DND-41 (cell line): ENCODE measurements at regions not wholly inside any gene's neighbourhood (a gene's known extent, or its start where the extent isn't known, plus 50 kb on each side); places are given as distances from the start of the nearest gene placed in this dataset.

Experiments
- ATAC-seq: fragments of 200-7000 bp; cut with Tn5 transposase; 3 replicates; pipeline ENCODE4 v1.9.1; 2021; ENCODE audit warnings: low read depth; ENCODE audit not compliant: insufficient read depth
- DNase-seq: peaks from one replicate; pipeline ENCODE4 v3.0.0-alpha.2; 2020
- H2AFZ ChIP-seq: 2 replicates; pipeline ENCODE4 v1.6.0; 2012; ENCODE audit warnings: low read depth, low read length
- H3K27ac ChIP-seq: 2 replicates; pipeline ENCODE4 v1.5.1; 2012; ENCODE audit warnings: low read length, inconsistent platforms
- H3K27me3 ChIP-seq: fragments of 200-600 bp; sonication (generic); 2 replicates; pipeline ENCODE4 v1.6.0; 2012; ENCODE audit warnings: low read length, mild to moderate bottlenecking, inconsistent platforms; ENCODE audit not compliant: insufficient read depth, poor library complexity
- H3K36me3 ChIP-seq: 2 replicates; pipeline ENCODE4 v1.5.1; 2012; ENCODE audit warnings: low read length, inconsistent platforms; ENCODE audit not compliant: insufficient read depth
- H3K4me1 ChIP-seq: 2 replicates; pipeline ENCODE4 v1.5.1; 2012; ENCODE audit warnings: mild to moderate bottlenecking, low read length; ENCODE audit not compliant: insufficient read depth
- H3K4me2 ChIP-seq: 2 replicates; pipeline ENCODE4 v1.6.0; 2012; ENCODE audit warnings: mild to moderate bottlenecking, moderate library complexity, low read length, inconsistent platforms; ENCODE audit not compliant: insufficient read depth
- H3K4me3 ChIP-seq, 2 experiments: fragments of 200-600 bp in 1 of 2; shearing (Covaris generic) in 1 of 2; 2 replicates each; pipeline ENCODE4 v1.5.1; 2012 to 2016; ENCODE audit warnings: inconsistent platforms in 2 of 2, low read length in 2 of 2, mild to moderate bottlenecking in 2 of 2, low read depth in 1 of 2, moderate library complexity in 1 of 2
- H3K79me2 ChIP-seq: 2 replicates; pipeline ENCODE4 v1.6.0; 2012; ENCODE audit warnings: low read length, inconsistent platforms; ENCODE audit not compliant: insufficient read depth
- H3K9ac ChIP-seq: 2 replicates; pipeline ENCODE4 v1.6.0; 2012; ENCODE audit warnings: low read depth, mild to moderate bottlenecking, inconsistent platforms, low read length, moderate library complexity
- H3K9me3 ChIP-seq: 2 replicates; pipeline ENCODE4 v1.5.1; 2012; ENCODE audit warnings: low read length, moderate library complexity, mild to moderate bottlenecking, inconsistent platforms; ENCODE audit not compliant: insufficient read depth, severe bottlenecking
- H4K20me1 ChIP-seq: 2 replicates; pipeline ENCODE4 v1.6.0; 2012; ENCODE audit warnings: low read length; ENCODE audit not compliant: insufficient read depth
- CTCF ChIP-seq: IDR thresholded peaks from 2 replicates; pipeline ENCODE4 v1.5.1; 2012; ENCODE audit warnings: borderline replicate concordance, low read length, moderate library complexity, mild to moderate bottlenecking; ENCODE audit not compliant: poor library complexity, severe bottlenecking; ENCODE audit errors: extremely low read depth
- EZH2 ChIP-seq: IDR thresholded peaks from 3 replicates; pipeline ENCODE4 v1.6.1; 2012; ENCODE audit warnings: borderline replicate concordance, low read depth, mild to moderate bottlenecking, moderate library complexity, low read length, inconsistent platforms; ENCODE audit not compliant: severe bottlenecking

GRCh38 chr10:131820626-131821025, 80.2 kb upstream of the PPP2R2D start:
- Histone ChIP-seq H3K79me2 (no peaks in the 10 kb centered on the region), H3K4me1 (no peaks in the 10 kb centered on the region), H3K27me3 (no peaks in the 10 kb centered on the region), H3K9ac (no peak overlapping the region), H3K9me3 (no peaks in the 10 kb centered on the region), H3K36me3 (no peaks in the 10 kb centered on the region), H4K20me1 (peaks cover 4% of the 10 kb centered on the region), H3K4me3 (no peak overlapping the region), H2AFZ (no peak overlapping the region), H3K27ac (no peak overlapping the region), H3K4me2 (no peak overlapping the region)
- TF ChIP-seq CTCF (no peak), EZH2 (no peak)
- no peak for ATAC-seq
- DNase-seq = no peak

- Histone ChIP-seq H2AFZ (no peak overlapping the region), H3K9ac (no peak overlapping the region), H3K4me1 (no peaks in the 10 kb centered on the region), H3K4me3 (no peak overlapping the region), H4K20me1 (peaks cover 4% of the 10 kb centered on the region), H3K79me2 (no peaks in the 10 kb centered on the region), H3K9me3 (no peaks in the 10 kb centered on the region), H3K27me3 (no peaks in the 10 kb centered on the region), H3K4me2 (no peak overlapping the region), H3K27ac (no peak overlapping the region), H3K36me3 (no peaks in the 10 kb centered on the region)
- ATAC-seq = 0 out of 3 replicates have a peak, but pooled peaks have one; percentile 56
- no peak for TF ChIP-seq CTCF
- TF ChIP-seq EZH2 = no peak
- peak; percentile 14 for DNase-seq
Observed at GRCh38 chr10:131821378-131822012, 79.3 kb upstream of the PPP2R2D start.

- DNase-seq = no peak
- no peak overlapping the region for H3K27ac ChIP-seq
- TF ChIP-seq CTCF = no peak
- TF ChIP-seq EZH2 = no peak
- H4K20me1 ChIP-seq = peaks cover 4% of the 10 kb centered on the region
- ATAC-seq = no peak
- no peaks in the 10 kb centered on the region for H3K79me2 ChIP-seq
- no peak overlapping the region for H3K9ac ChIP-seq
- H3K4me3 ChIP-seq = no peak overlapping the region
- no peak overlapping the region for H3K4me2 ChIP-seq
- H3K9me3 ChIP-seq = no peaks in the 10 kb centered on the region
- H3K36me3 ChIP-seq = no peaks in the 10 kb centered on the region
- H3K4me1 ChIP-seq = no peaks in the 10 kb centered on the region
- H3K27me3 ChIP-seq = no peaks in the 10 kb centered on the region
- H2AFZ ChIP-seq = no peak overlapping the region
Observed at GRCh38 chr10:131822013-131822691, 78.7 kb upstream of the PPP2R2D start.
